Spleen (tissue), 7 donors: ENCODE measurements at regions not wholly inside any gene's neighbourhood (a gene's known extent, or its start where the extent isn't known, plus 50 kb on each side); places are given as distances from the start of the nearest gene placed in this dataset.

ENCODE experiments used
- CTCF ChIP-seq, 11 experiments: fragments of 200-600 bp in 7 of 11; fragments of 450-650 bp in 4 of 11; sonication (generic) in 4 of 11; IDR thresholded peaks in 8 of 11; conservative IDR thresholded peaks in 3 of 11; 1 replicate in 7 of 11; 2 replicates in 4 of 11; pipeline versions ENCODE4 v1.4.0 to v1.8.0; 2016 to 2021; ENCODE audit warnings: antibody characterized with exemption in 11 of 11, inconsistent platforms in 4 of 11, mild to moderate bottlenecking in 1 of 11
- POLR2A ChIP-seq, 3 donors: fragments of 450-650 bp; IDR thresholded peaks; one replicate each; pipeline ENCODE4 v1.5.1; 2017; ENCODE audit warnings: antibody characterized with exemption in 3 of 3, mild to moderate bottlenecking in 1 of 3
- POLR2AphosphoS5 ChIP-seq, 3 donors: sonication (generic); formaldehyde crosslinking; IDR thresholded peaks; one replicate each; pipeline ENCODE4 v1.5.1; 2017; ENCODE audit warnings: antibody characterized with exemption in 3 of 3
- donor health status: DM: no; HTN: no; CAD: no; lungs with moderate emphysema.
- donor health status: DM: no; HTN: no; CAD: no.
- donor health status: DM: no; HTN: no; CAD: no.

- TF ChIP-seq CTCF (IDR thresholded peaks at IDR 0.05 in 8 of 11, conservative IDR thresholded peaks at IDR 0.05 in 3 of 11), result no peak
- TF ChIP-seq POLR2AphosphoS5 (IDR thresholded peaks at IDR 0.05), result no peak
- TF ChIP-seq POLR2A (IDR thresholded peaks at IDR 0.05), result no peak
Observed at GRCh38 chr1:217929213-217929885, 298.2 kb downstream of the SPATA17 start.
